NCI-H82 (cell line): ENCODE measurements at regions not wholly inside any gene's neighbourhood (a gene's known extent, or its start where the extent isn't known, plus 50 kb on each side); places are given as distances from the start of the nearest gene placed in this dataset.

Experiments
- DNase-seq: peaks from one replicate; lab custom pipeline; 2025; lab: John Stamatoyannopoulos, UW

- DNase-seq = no peak
Measured at GRCh38 chr3:14286887-14287500, 108.4 kb downstream of the LSM3 start.

GRCh38 chr3:14288177-14288788 is 109.7 kb downstream of the LSM3 start:
- DNase-seq = peak; percentile 67

GRCh38 chr3:14288833-14289451 is 110.3 kb downstream of the LSM3 start:
- peak; percentile 84 for DNase-seq

- DNase-seq = peak; percentile 91
Measured at GRCh38 chr3:14289590-14290461, 111.2 kb downstream of the LSM3 start.

- no peak for DNase-seq
Measured at GRCh38 chr3:14290631-14291385, 111.6 kb upstream of the SLC6A6 start.

GRCh38 chr3:14295037-14295436 is 107.4 kb upstream of the SLC6A6 start:
- no peak for DNase-seq

GRCh38 chr3:14295801-14296200 is 106.6 kb upstream of the SLC6A6 start:
- DNase-seq = no peak

GRCh38 chr3:14297305-14297704 is 105.1 kb upstream of the SLC6A6 start:
- DNase-seq = no peak

- no peak for DNase-seq
Measured at GRCh38 chr3:14297784-14298236, 104.6 kb upstream of the SLC6A6 start.

- no peak for DNase-seq
Measured at GRCh38 chr3:14298442-14298841, 104.0 kb upstream of the SLC6A6 start.

GRCh38 chr3:14298991-14299555 is 103.3 kb upstream of the SLC6A6 start:
- no peak for DNase-seq

- DNase-seq = no peak
Measured at GRCh38 chr3:14299767-14300166, 102.6 kb upstream of the SLC6A6 start.

- peak; percentile 7 for DNase-seq
Measured at GRCh38 chr3:14300721-14301399, 101.5 kb upstream of the SLC6A6 start.

GRCh38 chr3:14301558-14301957 is 100.8 kb upstream of the SLC6A6 start:
- DNase-seq = no peak

GRCh38 chr3:14303336-14304100 is 98.9 kb upstream of the SLC6A6 start:
- DNase-seq = peak; percentile 68

- no peak for DNase-seq
Measured at GRCh38 chr3:14304101-14305045, 98.0 kb upstream of the SLC6A6 start.

- no peak for DNase-seq
Measured at GRCh38 chr3:14305324-14305723, 97.1 kb upstream of the SLC6A6 start.

- DNase-seq = no peak
Measured at GRCh38 chr3:14306142-14306541, 96.3 kb upstream of the SLC6A6 start.
